ENCODE measurements at regions not wholly inside any gene's neighbourhood (a gene's known extent, or its start where the extent isn't known, plus 50 kb on each side); places are given as distances from the start of the nearest gene placed in this dataset.

- 0 out of 4 replicates have a peak, but pooled peaks cover 0 to 3% of the 10 kb centered on the region in 2 experiments for H3K9me3 ChIP-seq (ENCODE audit: insufficient read depth in 2 of 2, low read depth in 1 of 2, low read length in 1 of 2)
- no peak overlapping the region for H3K23ac ChIP-seq (ENCODE audit: insufficient read length)
- H2BK20ac ChIP-seq (ENCODE audit: low read length), result no peak overlapping the region
- 86% methylated on average over 1 of the region's 1 CpG; no CpG with 5 or more reads in 1 of the 2 experiments for WGBS, 2 experiments (ENCODE audit: extremely low coverage in 1 of 2, insufficient coverage in 1 of 2, insufficient read length in 1 of 2, insufficient replicate concordance in 2 of 2, low coverage in 1 of 2, low lambda C conversion rate in 2 of 2, missing lambda C conversion rate in 1 of 2)
- no peak overlapping the region for H3K4ac ChIP-seq (replicated peaks; ENCODE audit: insufficient read length, low read depth, low read length)
- no peaks in the 10 kb centered on the region for H3K23me2 ChIP-seq (ENCODE audit: low read depth, low read length)
- no peak overlapping the region for H3K4me2 ChIP-seq (ENCODE audit: insufficient read depth in 1 of 2, low read depth in 2 of 2, low read length in 2 of 2)
- no peak overlapping the region for H3K4me3 ChIP-seq (ENCODE audit: extremely low read depth in 1 of 4, insufficient read depth in 2 of 4, low read depth in 3 of 4, low read length in 4 of 4)
- no peaks in the 10 kb centered on the region for H3K27me3 ChIP-seq (replicated peaks in 1 of 4; ENCODE audit: control insufficient read depth in 3 of 4, extremely low read depth in 1 of 4, insufficient read depth in 3 of 4, low read length in 3 of 4)
- no peak overlapping the region for H2AFZ ChIP-seq (ENCODE audit: low read length)
- H4K8ac ChIP-seq (ENCODE audit: extremely low read depth, insufficient read depth, low read length), result no peak overlapping the region
- ChIA-PET POLR2A (ENCODE audit: partially characterized antibody) (no interaction called here), CTCF (ENCODE audit: partially characterized antibody) (interaction anchor here (0.7 kb wide), 1 partner anchor 19 kb away, joined by 3 read pairs; no protein-coding TSS in a partner anchor)
- H3K56ac ChIP-seq (replicated peaks; ENCODE audit: insufficient read length, low read depth, low read length), result no peak overlapping the region
- no peak overlapping the region for H3K18ac ChIP-seq (ENCODE audit: extremely low read depth, low read length)
- no peak overlapping the region for H3K14ac ChIP-seq (ENCODE audit: insufficient read length)
- no peak for DNase-seq (ENCODE audit: low read depth in 1 of 2, low spot score in 2 of 2)
- H3K27ac ChIP-seq (ENCODE audit: low read depth, low read length), result no peak overlapping the region
- no peak overlapping the region for H2AK5ac ChIP-seq (ENCODE audit: low read depth, low read length)
- no peaks in the 10 kb centered on the region for H3K79me1 ChIP-seq (ENCODE audit: low read depth, low read length)
- TF ChIP-seq POU5F1 (IDR thresholded peaks at IDR 0.05; ENCODE audit: low read depth, low read length) (no peak), USF2 (IDR thresholded peaks at IDR 0.05; ENCODE audit: low read length) (no peak), SIN3A (conservative IDR thresholded peaks at IDR 0.05 in 1 of 2, IDR thresholded peaks at IDR 0.05 in 1 of 2; ENCODE audit: low read depth in 1 of 2, low read length in 2 of 2) (no peak), SIX5 (IDR thresholded peaks at IDR 0.05; ENCODE audit: low read depth, low read length) (no peak)
- FAIRE-seq, result no peak
- no peak overlapping the region for H4K5ac ChIP-seq (ENCODE audit: insufficient read length, low read depth, low read length)
- no peak overlapping the region for H2BK5ac ChIP-seq (ENCODE audit: low read depth, low read length)
- H3K79me2 ChIP-seq (ENCODE audit: control insufficient read depth in 1 of 2, insufficient read depth in 2 of 2, low read length in 2 of 2), result no peaks in the 10 kb centered on the region
- H4K91ac ChIP-seq (replicated peaks; ENCODE audit: insufficient read length, low read length), result no peak overlapping the region
- H3K9ac ChIP-seq (replicated peaks in 1 of 4; ENCODE audit: extremely low read depth in 1 of 4, low read depth in 3 of 4, low read length in 3 of 4), result no peak overlapping the region
- H2BK12ac ChIP-seq (ENCODE audit: low read depth, low read length), result no peak overlapping the region
- H4K20me1 ChIP-seq (replicated peaks in 1 of 2; ENCODE audit: control insufficient read depth in 1 of 2, insufficient read depth in 2 of 2, low read length in 2 of 2), result no peaks in the 10 kb centered on the region
- no peaks in the 10 kb centered on the region for H3K36me3 ChIP-seq (ENCODE audit: control insufficient read depth in 2 of 4, insufficient read depth in 4 of 4, low read length in 3 of 4)
- H2BK120ac ChIP-seq (replicated peaks; ENCODE audit: low read depth, low read length), result no peak overlapping the region
- no peaks in the 10 kb centered on the region for H3K4me1 ChIP-seq (replicated peaks in 1 of 4; ENCODE audit: control insufficient read depth in 3 of 4, insufficient read depth in 4 of 4, low read length in 3 of 4)
- no peak overlapping the region for H2BK15ac ChIP-seq (ENCODE audit: low read length)
Observed at GRCh38 chr7:115600207-115600606, 430.4 kb downstream of the TFEC start.
